T1000 (cell line): ENCODE measurements at regions not wholly inside any gene's neighbourhood (a gene's known extent, or its start where the extent isn't known, plus 50 kb on each side); places are given as distances from the start of the nearest gene placed in this dataset.
"Not testable (repeated sequence)": the region's sequence is repeated elsewhere in the genome, so short reads cannot be mapped to it uniquely, and the experiment has no call there.

Source experiments
- DNase-seq: peaks from one replicate; lab custom pipeline; 2025; ENCODE audit warnings: mixed read lengths; lab: John Stamatoyannopoulos, UW

GRCh38 chr7:69398986-69399385 is 199.3 kb upstream of the AUTS2 start:
- no peak for DNase-seq

- no peak for DNase-seq
These were observed 198.9 kb upstream of the AUTS2 start for GRCh38 chr7:69399401-69399800.

GRCh38 chr7:69402696-69403095 is 195.6 kb upstream of the AUTS2 start:
- DNase-seq, result no peak

- DNase-seq, result no peak
These were observed 195.1 kb upstream of the AUTS2 start for GRCh38 chr7:69403169-69403568.

GRCh38 chr7:69411018-69411417 is 187.3 kb upstream of the AUTS2 start:
- DNase-seq, result no peak

GRCh38 chr7:69411466-69411865 is 186.8 kb upstream of the AUTS2 start:
- DNase-seq, result no peak

- no peak for DNase-seq
These were observed 185.7 kb upstream of the AUTS2 start for GRCh38 chr7:69412331-69413146.

- no peak for DNase-seq
These were observed 183.7 kb upstream of the AUTS2 start for GRCh38 chr7:69414555-69414954.

GRCh38 chr7:69418869-69419670 is 179.2 kb upstream of the AUTS2 start:
- DNase-seq, result no peak

- DNase-seq, result no peak
These were observed 178.3 kb upstream of the AUTS2 start for GRCh38 chr7:69419934-69420333.

GRCh38 chr7:69422574-69422985 is 175.7 kb upstream of the AUTS2 start:
- no peak for DNase-seq

GRCh38 chr7:69426705-69427104 is 171.6 kb upstream of the AUTS2 start:
- DNase-seq, result no peak

- DNase-seq, result no peak
These were observed 170.2 kb upstream of the AUTS2 start for GRCh38 chr7:69428089-69428488.

GRCh38 chr7:69429911-69430383 is 168.3 kb upstream of the AUTS2 start:
- DNase-seq, result no peak

- DNase-seq, result no peak
These were observed 167.8 kb upstream of the AUTS2 start for GRCh38 chr7:69430384-69431021.

GRCh38 chr7:69431626-69432025 is 166.6 kb upstream of the AUTS2 start:
- DNase-seq, result no peak

- DNase-seq, result not testable (repeated sequence)
These were observed 166.0 kb upstream of the AUTS2 start for GRCh38 chr7:69432276-69432675.

- DNase-seq, result no peak
These were observed 165.2 kb upstream of the AUTS2 start for GRCh38 chr7:69433081-69433480.

- DNase-seq, result no peak
These were observed 163.9 kb upstream of the AUTS2 start for GRCh38 chr7:69434398-69434815.

GRCh38 chr7:69435711-69436110 is 162.6 kb upstream of the AUTS2 start:
- no peak for DNase-seq

GRCh38 chr7:69436946-69437345 is 161.3 kb upstream of the AUTS2 start:
- DNase-seq, result no peak

- DNase-seq, result no peak
These were observed 159.5 kb upstream of the AUTS2 start for GRCh38 chr7:69438584-69439412.
